ENCODE measurements at regions not wholly inside any gene's neighbourhood (a gene's known extent, or its start where the extent isn't known, plus 50 kb on each side); places are given as distances from the start of the nearest gene placed in this dataset.

DNA sequence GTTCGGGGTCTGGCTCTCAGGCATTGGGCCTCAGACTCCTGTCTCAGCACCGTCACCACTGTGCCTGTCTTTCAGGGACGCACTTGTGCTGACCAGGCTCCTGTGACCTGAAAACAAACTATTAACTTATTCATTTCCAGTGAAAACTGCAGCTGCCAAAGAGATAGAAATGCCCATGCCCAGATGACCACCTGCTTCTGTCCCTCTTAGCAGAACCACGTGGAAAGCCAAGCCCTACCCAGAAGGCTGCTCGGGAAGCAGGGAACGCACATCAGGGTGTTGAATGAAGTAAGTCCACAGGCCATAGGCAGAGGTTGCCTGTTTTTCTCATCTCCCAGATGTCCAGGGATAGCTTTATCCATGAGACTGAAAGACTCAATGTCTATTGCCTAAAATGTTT is 219.3 kb downstream of the EBLN2 start (continued):
- TF ChIP-seq ELF4 (CRISPR knock-in tag; IDR thresholded peaks at IDR 0.05; ENCODE audit: low read depth) (no peak), SMAD3 (CRISPR knock-in tag; IDR thresholded peaks at IDR 0.05; ENCODE audit: borderline replicate concordance) (no peak)
- TF ChIP-seq, protein P1, sequence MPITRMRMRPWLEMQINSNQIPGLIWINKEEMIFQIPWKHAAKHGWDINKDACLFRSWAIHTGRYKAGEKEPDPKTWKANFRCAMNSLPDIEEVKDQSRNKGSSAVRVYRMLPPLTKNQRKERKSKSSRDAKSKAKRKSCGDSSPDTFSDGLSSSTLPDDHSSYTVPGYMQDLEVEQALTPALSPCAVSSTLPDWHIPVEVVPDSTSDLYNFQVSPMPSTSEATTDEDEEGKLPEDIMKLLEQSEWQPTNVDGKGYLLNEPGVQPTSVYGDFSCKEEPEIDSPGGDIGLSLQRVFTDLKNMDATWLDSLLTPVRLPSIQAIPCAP (CRISPR knock-in tag; IDR thresholded peaks at IDR 0.05): no peak
- TF ChIP-seq, protein P2, sequence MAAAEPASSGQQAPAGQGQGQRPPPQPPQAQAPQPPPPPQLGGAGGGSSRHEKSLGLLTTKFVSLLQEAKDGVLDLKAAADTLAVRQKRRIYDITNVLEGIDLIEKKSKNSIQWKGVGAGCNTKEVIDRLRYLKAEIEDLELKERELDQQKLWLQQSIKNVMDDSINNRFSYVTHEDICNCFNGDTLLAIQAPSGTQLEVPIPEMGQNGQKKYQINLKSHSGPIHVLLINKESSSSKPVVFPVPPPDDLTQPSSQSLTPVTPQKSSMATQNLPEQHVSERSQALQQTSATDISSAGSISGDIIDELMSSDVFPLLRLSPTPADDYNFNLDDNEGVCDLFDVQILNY (CRISPR knock-in tag; IDR thresholded peaks at IDR 0.05): no peak
- TF ChIP-seq, protein P3, sequence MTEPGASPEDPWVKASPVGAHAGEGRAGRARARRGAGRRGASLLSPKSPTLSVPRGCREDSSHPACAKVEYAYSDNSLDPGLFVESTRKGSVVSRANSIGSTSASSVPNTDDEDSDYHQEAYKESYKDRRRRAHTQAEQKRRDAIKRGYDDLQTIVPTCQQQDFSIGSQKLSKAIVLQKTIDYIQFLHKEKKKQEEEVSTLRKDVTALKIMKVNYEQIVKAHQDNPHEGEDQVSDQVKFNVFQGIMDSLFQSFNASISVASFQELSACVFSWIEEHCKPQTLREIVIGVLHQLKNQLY (CRISPR knock-in tag; IDR thresholded peaks at IDR 0.05): no peak
- TF ChIP-seq, protein P4, sequence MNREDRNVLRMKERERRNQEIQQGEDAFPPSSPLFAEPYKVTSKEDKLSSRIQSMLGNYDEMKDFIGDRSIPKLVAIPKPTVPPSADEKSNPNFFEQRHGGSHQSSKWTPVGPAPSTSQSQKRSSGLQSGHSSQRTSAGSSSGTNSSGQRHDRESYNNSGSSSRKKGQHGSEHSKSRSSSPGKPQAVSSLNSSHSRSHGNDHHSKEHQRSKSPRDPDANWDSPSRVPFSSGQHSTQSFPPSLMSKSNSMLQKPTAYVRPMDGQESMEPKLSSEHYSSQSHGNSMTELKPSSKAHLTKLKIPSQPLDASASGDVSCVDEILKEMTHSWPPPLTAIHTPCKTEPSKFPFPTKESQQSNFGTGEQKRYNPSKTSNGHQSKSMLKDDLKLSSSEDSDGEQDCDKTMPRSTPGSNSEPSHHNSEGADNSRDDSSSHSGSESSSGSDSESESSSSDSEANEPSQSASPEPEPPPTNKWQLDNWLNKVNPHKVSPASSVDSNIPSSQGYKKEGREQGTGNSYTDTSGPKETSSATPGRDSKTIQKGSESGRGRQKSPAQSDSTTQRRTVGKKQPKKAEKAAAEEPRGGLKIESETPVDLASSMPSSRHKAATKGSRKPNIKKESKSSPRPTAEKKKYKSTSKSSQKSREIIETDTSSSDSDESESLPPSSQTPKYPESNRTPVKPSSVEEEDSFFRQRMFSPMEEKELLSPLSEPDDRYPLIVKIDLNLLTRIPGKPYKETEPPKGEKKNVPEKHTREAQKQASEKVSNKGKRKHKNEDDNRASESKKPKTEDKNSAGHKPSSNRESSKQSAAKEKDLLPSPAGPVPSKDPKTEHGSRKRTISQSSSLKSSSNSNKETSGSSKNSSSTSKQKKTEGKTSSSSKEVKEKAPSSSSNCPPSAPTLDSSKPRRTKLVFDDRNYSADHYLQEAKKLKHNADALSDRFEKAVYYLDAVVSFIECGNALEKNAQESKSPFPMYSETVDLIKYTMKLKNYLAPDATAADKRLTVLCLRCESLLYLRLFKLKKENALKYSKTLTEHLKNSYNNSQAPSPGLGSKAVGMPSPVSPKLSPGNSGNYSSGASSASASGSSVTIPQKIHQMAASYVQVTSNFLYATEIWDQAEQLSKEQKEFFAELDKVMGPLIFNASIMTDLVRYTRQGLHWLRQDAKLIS (CRISPR knock-in tag; IDR thresholded peaks at IDR 0.05; ENCODE audit: borderline replicate concordance): no peak

DNA sequence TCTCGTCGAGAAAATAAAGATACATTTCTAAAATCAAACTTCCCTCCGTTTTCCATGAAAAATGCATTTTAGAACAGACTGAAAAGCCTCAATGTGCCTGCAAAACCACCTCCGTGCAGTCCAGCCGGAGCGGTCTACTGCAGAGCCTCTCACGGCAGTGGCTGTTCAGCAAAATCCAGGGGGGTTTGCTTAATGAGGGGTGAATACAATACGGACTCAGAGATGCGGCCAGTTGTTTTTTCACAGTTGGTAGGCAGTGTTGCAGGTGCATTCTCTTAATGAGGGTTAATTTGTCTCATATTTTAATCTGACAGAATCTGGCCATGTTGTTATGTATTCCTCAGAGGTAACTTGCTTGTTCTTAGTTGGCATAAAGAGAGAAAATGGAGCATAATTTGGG is 223.0 kb downstream of the EBLN2 start:
- Mint-ChIP-seq H3K4me3 (no peak overlapping the region), H3K27me3 (ENCODE audit: low read depth) (no peaks in the 10 kb centered on the region), H3K27ac (no peak overlapping the region), H3K36me3 (no peaks in the 10 kb centered on the region), H3K9me3 (no peaks in the 10 kb centered on the region), H3K4me1 (no peaks in the 10 kb centered on the region)
- ATAC-seq (no peak), DNase-seq (ENCODE audit: low spot score) (no peak)
- TF ChIP-seq TEAD4 (CRISPR knock-in tag; IDR thresholded peaks at IDR 0.05): no peak
- TF ChIP-seq ZNF671 (CRISPR knock-in tag; IDR thresholded peaks at IDR 0.05): no peak
- TF ChIP-seq, protein P5, sequence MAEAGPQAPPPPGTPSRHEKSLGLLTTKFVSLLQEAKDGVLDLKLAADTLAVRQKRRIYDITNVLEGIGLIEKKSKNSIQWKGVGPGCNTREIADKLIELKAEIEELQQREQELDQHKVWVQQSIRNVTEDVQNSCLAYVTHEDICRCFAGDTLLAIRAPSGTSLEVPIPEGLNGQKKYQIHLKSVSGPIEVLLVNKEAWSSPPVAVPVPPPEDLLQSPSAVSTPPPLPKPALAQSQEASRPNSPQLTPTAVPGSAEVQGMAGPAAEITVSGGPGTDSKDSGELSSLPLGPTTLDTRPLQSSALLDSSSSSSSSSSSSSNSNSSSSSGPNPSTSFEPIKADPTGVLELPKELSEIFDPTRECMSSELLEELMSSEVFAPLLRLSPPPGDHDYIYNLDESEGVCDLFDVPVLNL (CRISPR knock-in tag; IDR thresholded peaks at IDR 0.05; ENCODE audit: borderline replicate concordance, low read depth): no peak
- no peak for TF ChIP-seq GABPB1 (CRISPR knock-in tag; IDR thresholded peaks at IDR 0.05)
- TF ChIP-seq ZNF396 (CRISPR knock-in tag; IDR thresholded peaks at IDR 0.05; ENCODE audit: borderline replicate concordance): no peak
- TF ChIP-seq, protein P6, sequence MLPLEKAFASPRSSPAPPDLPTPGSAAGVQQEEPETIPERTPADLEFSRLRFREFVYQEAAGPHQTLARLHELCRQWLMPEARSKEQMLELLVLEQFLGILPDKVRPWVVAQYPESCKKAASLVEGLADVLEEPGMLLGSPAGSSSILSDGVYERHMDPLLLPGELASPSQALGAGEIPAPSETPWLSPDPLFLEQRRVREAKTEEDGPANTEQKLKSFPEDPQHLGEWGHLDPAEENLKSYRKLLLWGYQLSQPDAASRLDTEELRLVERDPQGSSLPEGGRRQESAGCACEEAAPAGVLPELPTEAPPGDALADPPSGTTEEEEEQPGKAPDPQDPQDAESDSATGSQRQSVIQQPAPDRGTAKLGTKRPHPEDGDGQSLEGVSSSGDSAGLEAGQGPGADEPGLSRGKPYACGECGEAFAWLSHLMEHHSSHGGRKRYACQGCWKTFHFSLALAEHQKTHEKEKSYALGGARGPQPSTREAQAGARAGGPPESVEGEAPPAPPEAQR (CRISPR knock-in tag; IDR thresholded peaks at IDR 0.05): no peak
- TF ChIP-seq FOXJ3 (CRISPR knock-in tag; IDR thresholded peaks at IDR 0.05; ENCODE audit: borderline replicate concordance): no peak
- TF ChIP-seq, protein P7, sequence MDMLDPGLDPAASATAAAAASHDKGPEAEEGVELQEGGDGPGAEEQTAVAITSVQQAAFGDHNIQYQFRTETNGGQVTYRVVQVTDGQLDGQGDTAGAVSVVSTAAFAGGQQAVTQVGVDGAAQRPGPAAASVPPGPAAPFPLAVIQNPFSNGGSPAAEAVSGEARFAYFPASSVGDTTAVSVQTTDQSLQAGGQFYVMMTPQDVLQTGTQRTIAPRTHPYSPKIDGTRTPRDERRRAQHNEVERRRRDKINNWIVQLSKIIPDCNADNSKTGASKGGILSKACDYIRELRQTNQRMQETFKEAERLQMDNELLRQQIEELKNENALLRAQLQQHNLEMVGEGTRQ (CRISPR knock-in tag; IDR thresholded peaks at IDR 0.05): no peak
- TF ChIP-seq, protein P8, sequence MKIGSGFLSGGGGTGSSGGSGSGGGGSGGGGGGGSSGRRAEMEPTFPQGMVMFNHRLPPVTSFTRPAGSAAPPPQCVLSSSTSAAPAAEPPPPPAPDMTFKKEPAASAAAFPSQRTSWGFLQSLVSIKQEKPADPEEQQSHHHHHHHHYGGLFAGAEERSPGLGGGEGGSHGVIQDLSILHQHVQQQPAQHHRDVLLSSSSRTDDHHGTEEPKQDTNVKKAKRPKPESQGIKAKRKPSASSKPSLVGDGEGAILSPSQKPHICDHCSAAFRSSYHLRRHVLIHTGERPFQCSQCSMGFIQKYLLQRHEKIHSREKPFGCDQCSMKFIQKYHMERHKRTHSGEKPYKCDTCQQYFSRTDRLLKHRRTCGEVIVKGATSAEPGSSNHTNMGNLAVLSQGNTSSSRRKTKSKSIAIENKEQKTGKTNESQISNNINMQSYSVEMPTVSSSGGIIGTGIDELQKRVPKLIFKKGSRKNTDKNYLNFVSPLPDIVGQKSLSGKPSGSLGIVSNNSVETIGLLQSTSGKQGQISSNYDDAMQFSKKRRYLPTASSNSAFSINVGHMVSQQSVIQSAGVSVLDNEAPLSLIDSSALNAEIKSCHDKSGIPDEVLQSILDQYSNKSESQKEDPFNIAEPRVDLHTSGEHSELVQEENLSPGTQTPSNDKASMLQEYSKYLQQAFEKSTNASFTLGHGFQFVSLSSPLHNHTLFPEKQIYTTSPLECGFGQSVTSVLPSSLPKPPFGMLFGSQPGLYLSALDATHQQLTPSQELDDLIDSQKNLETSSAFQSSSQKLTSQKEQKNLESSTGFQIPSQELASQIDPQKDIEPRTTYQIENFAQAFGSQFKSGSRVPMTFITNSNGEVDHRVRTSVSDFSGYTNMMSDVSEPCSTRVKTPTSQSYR (CRISPR knock-in tag; IDR thresholded peaks at IDR 0.05): no peak
- no peak for TF ChIP-seq NFATC4 (CRISPR knock-in tag; IDR thresholded peaks at IDR 0.05)
- TF ChIP-seq MXD4 (CRISPR knock-in tag; IDR thresholded peaks at IDR 0.05; ENCODE audit: borderline replicate concordance): no peak
- ChIA-PET POLR2A (no interaction called here), CTCF (no interaction called here)

All from WTC11 (cell line).